ENCODE measurements at regions not wholly inside any gene's neighbourhood (a gene's known extent, or its start where the extent isn't known, plus 50 kb on each side); places are given as distances from the start of the nearest gene placed in this dataset.

- no peaks in the 10 kb centered on the region for H3K9me1 ChIP-seq (ENCODE audit: control insufficient read depth, extremely low read depth, insufficient read depth, low read length)
- FAIRE-seq (no peak), DNase-seq (ENCODE audit: low read depth, low spot score) (no peak)
- no peaks in the 10 kb centered on the region for H4K20me1 ChIP-seq (ENCODE audit: control insufficient read depth, extremely low read depth, insufficient read depth, low read length)
- no peak overlapping the region for H3K4me2 ChIP-seq (ENCODE audit: control insufficient read depth, extremely low read depth, insufficient read depth, low read depth, low read length)
- peaks cover 7% of the 10 kb centered on the region for H3K27me3 ChIP-seq (ENCODE audit: control insufficient read depth, extremely low read depth, insufficient read depth, low read length)
- no peak overlapping the region for H2AFZ ChIP-seq (ENCODE audit: control insufficient read depth, low read length)
- peak overlapping the region; percentile 4 for H3K9ac ChIP-seq (ENCODE audit: control insufficient read depth, extremely low read depth, insufficient read depth, low read length)
- H3K4me1 ChIP-seq (ENCODE audit: control insufficient read depth, extremely low read depth, insufficient read depth, low read length) = peaks cover 18% of the 10 kb centered on the region
- no peaks in the 10 kb centered on the region for H3K79me2 ChIP-seq (ENCODE audit: control insufficient read depth, insufficient read depth, low read length)
- no peak overlapping the region for H3K4me3 ChIP-seq (ENCODE audit: control insufficient read depth in 2 of 3, extremely low read depth in 1 of 3, insufficient read depth in 2 of 3, low read depth in 1 of 3, low read length in 3 of 3)
- H3K36me3 ChIP-seq (ENCODE audit: control insufficient read depth in 2 of 2, extremely low read depth in 1 of 2, insufficient read depth in 2 of 2, low read length in 2 of 2) = no peaks in the 10 kb centered on the region
- TF ChIP-seq EZH2 (IDR thresholded peaks at IDR 0.05; ENCODE audit: low read length) = no peak
- TF ChIP-seq, protein P1, sequence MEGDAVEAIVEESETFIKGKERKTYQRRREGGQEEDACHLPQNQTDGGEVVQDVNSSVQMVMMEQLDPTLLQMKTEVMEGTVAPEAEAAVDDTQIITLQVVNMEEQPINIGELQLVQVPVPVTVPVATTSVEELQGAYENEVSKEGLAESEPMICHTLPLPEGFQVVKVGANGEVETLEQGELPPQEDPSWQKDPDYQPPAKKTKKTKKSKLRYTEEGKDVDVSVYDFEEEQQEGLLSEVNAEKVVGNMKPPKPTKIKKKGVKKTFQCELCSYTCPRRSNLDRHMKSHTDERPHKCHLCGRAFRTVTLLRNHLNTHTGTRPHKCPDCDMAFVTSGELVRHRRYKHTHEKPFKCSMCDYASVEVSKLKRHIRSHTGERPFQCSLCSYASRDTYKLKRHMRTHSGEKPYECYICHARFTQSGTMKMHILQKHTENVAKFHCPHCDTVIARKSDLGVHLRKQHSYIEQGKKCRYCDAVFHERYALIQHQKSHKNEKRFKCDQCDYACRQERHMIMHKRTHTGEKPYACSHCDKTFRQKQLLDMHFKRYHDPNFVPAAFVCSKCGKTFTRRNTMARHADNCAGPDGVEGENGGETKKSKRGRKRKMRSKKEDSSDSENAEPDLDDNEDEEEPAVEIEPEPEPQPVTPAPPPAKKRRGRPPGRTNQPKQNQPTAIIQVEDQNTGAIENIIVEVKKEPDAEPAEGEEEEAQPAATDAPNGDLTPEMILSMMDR (optimal IDR thresholded peaks at IDR 0.05 in 1 of 3, IDR thresholded peaks at IDR 0.05 in 1 of 3, conservative IDR thresholded peaks at IDR 0.05 in 1 of 3; ENCODE audit: extremely low read depth in 1 of 3, insufficient read depth in 2 of 3, low read length in 3 of 3) = no peak
- no peak overlapping the region for H3K27ac ChIP-seq (ENCODE audit: control insufficient read depth, insufficient read depth, low read length)
- dilution Hi-C loops (cut with MboI; ENCODE audit: extremely low pct_ligation_motif_present, low sequenced_read_pairs) = no loop called here
- H3K9me3 ChIP-seq (ENCODE audit: control insufficient read depth, low read depth, low read length) = no peaks in the 10 kb centered on the region
Measured at GRCh38 chr2:238973038-238973739, 125.3 kb downstream of the TWIST2 start.

- no peaks in the 10 kb centered on the region for H3K36me3 ChIP-seq (ENCODE audit: control insufficient read depth in 2 of 2, extremely low read depth in 1 of 2, insufficient read depth in 2 of 2, low read length in 2 of 2)
- H2AFZ ChIP-seq (ENCODE audit: control insufficient read depth, low read length) = no peak overlapping the region
- H3K4me1 ChIP-seq (ENCODE audit: control insufficient read depth, extremely low read depth, insufficient read depth, low read length) = peaks cover 18% of the 10 kb centered on the region
- H3K9me1 ChIP-seq (ENCODE audit: control insufficient read depth, extremely low read depth, insufficient read depth, low read length) = no peaks in the 10 kb centered on the region
- H3K27me3 ChIP-seq (ENCODE audit: control insufficient read depth, extremely low read depth, insufficient read depth, low read length) = peaks cover 7% of the 10 kb centered on the region
- peak overlapping the region; percentile 13 for H3K4me2 ChIP-seq (ENCODE audit: control insufficient read depth, extremely low read depth, insufficient read depth, low read depth, low read length)
- H4K20me1 ChIP-seq (ENCODE audit: control insufficient read depth, extremely low read depth, insufficient read depth, low read length) = no peaks in the 10 kb centered on the region
- no peaks in the 10 kb centered on the region for H3K79me2 ChIP-seq (ENCODE audit: control insufficient read depth, insufficient read depth, low read length)
- H3K9ac ChIP-seq (ENCODE audit: control insufficient read depth, extremely low read depth, insufficient read depth, low read length) = no peak overlapping the region
- dilution Hi-C loops (cut with MboI; ENCODE audit: extremely low pct_ligation_motif_present, low sequenced_read_pairs) = no loop called here
- TF ChIP-seq, protein P1 (optimal IDR thresholded peaks at IDR 0.05 in 1 of 3, IDR thresholded peaks at IDR 0.05 in 1 of 3, conservative IDR thresholded peaks at IDR 0.05 in 1 of 3; ENCODE audit: extremely low read depth in 1 of 3, insufficient read depth in 2 of 3, low read length in 3 of 3) = no peak
- TF ChIP-seq EZH2 (IDR thresholded peaks at IDR 0.05; ENCODE audit: low read length) = no peak
- H3K27ac ChIP-seq (ENCODE audit: control insufficient read depth, insufficient read depth, low read length) = no peak overlapping the region
- DNase-seq (ENCODE audit: low read depth, low spot score) (no peak), FAIRE-seq (no peak)
- no peaks in the 10 kb centered on the region for H3K9me3 ChIP-seq (ENCODE audit: control insufficient read depth, low read depth, low read length)
- no peak overlapping the region for H3K4me3 ChIP-seq (ENCODE audit: control insufficient read depth in 2 of 3, extremely low read depth in 1 of 3, insufficient read depth in 2 of 3, low read depth in 1 of 3, low read length in 3 of 3)
Measured at GRCh38 chr2:238974081-238974480, 126.2 kb downstream of the TWIST2 start.

Measured in keratinocyte (primary cell).